ENCODE measurements at regions not wholly inside any gene's neighbourhood (a gene's known extent, or its start where the extent isn't known, plus 50 kb on each side); places are given as distances from the start of the nearest gene placed in this dataset.

GRCh38 chr5:154627698-154628678 is 127.2 kb upstream of the LARP1 start:
- no peak for FAIRE-seq
- no peak for DNase-seq (ENCODE audit: insufficient read length, low spot score)
- no peak for TF ChIP-seq POLR2AphosphoS5 (IDR thresholded peaks at IDR 0.05; ENCODE audit: low read depth, low read length)
- no peak for TF ChIP-seq POU2F2 (IDR thresholded peaks at IDR 0.05; ENCODE audit: low read depth, low read length)
- TF ChIP-seq TAF1 (IDR thresholded peaks at IDR 0.05; ENCODE audit: low read depth, low read length) = no peak
- no peak for TF ChIP-seq PAX5 (IDR thresholded peaks at IDR 0.05; ENCODE audit: insufficient read depth, low read length, severe bottlenecking)
- no peak for TF ChIP-seq SPI1 (IDR thresholded peaks at IDR 0.05; ENCODE audit: low read depth, low read length)
- no peak for TF ChIP-seq POLR2A (IDR thresholded peaks at IDR 0.05; ENCODE audit: low read depth, low read length)

- DNase-seq (ENCODE audit: insufficient read length, low spot score) (no peak), FAIRE-seq (no peak)
- TF ChIP-seq TAF1 (IDR thresholded peaks at IDR 0.05; ENCODE audit: low read depth, low read length) = no peak
- TF ChIP-seq PAX5 (IDR thresholded peaks at IDR 0.05; ENCODE audit: insufficient read depth, low read length, severe bottlenecking) = no peak
- TF ChIP-seq POLR2A (IDR thresholded peaks at IDR 0.05; ENCODE audit: low read depth, low read length) = no peak
- TF ChIP-seq POLR2AphosphoS5 (IDR thresholded peaks at IDR 0.05; ENCODE audit: low read depth, low read length) = no peak
- TF ChIP-seq SPI1 (IDR thresholded peaks at IDR 0.05; ENCODE audit: low read depth, low read length) = no peak
- no peak for TF ChIP-seq POU2F2 (IDR thresholded peaks at IDR 0.05; ENCODE audit: low read depth, low read length)
These were observed 128.2 kb upstream of the LARP1 start for GRCh38 chr5:154626876-154627557.

- DNase-seq (ENCODE audit: insufficient read length, low spot score) = no peak
- TF ChIP-seq TAF1 (IDR thresholded peaks at IDR 0.05; ENCODE audit: low read depth, low read length) (no peak), POU2F2 (IDR thresholded peaks at IDR 0.05; ENCODE audit: low read depth, low read length) (no peak), SPI1 (IDR thresholded peaks at IDR 0.05; ENCODE audit: low read depth, low read length) (no peak), PAX5 (IDR thresholded peaks at IDR 0.05; ENCODE audit: insufficient read depth, low read length, severe bottlenecking) (no peak), POLR2AphosphoS5 (IDR thresholded peaks at IDR 0.05; ENCODE audit: low read depth, low read length) (no peak), POLR2A (IDR thresholded peaks at IDR 0.05; ENCODE audit: low read depth, low read length) (no peak)
- FAIRE-seq = no peak
These were observed 130.1 kb upstream of the LARP1 start for GRCh38 chr5:154625031-154625430.

- FAIRE-seq = no peak
- DNase-seq (ENCODE audit: insufficient read length, low spot score) = no peak
- no peak for TF ChIP-seq SPI1 (IDR thresholded peaks at IDR 0.05; ENCODE audit: low read depth, low read length)
These were observed 130.8 kb upstream of the LARP1 start for GRCh38 chr5:154624341-154624740.

GRCh38 chr5:154620411-154620810 is 134.8 kb upstream of the LARP1 start:
- FAIRE-seq (no peak), DNase-seq (ENCODE audit: insufficient read length, low spot score) (no peak)
- TF ChIP-seq SPI1 (IDR thresholded peaks at IDR 0.05; ENCODE audit: low read depth, low read length) (no peak), POLR2A (IDR thresholded peaks at IDR 0.05; ENCODE audit: low read depth, low read length) (no peak)

- FAIRE-seq = no peak
- no peak for DNase-seq (ENCODE audit: insufficient read length, low spot score)
- no peak for TF ChIP-seq POU2F2 (IDR thresholded peaks at IDR 0.05; ENCODE audit: low read depth, low read length)
- TF ChIP-seq POLR2AphosphoS5 (IDR thresholded peaks at IDR 0.05; ENCODE audit: low read depth, low read length) = no peak
- TF ChIP-seq POLR2A (IDR thresholded peaks at IDR 0.05; ENCODE audit: low read depth, low read length) = no peak
- TF ChIP-seq PAX5 (IDR thresholded peaks at IDR 0.05; ENCODE audit: insufficient read depth, low read length, severe bottlenecking) = no peak
- no peak for TF ChIP-seq SPI1 (IDR thresholded peaks at IDR 0.05; ENCODE audit: low read depth, low read length)
- no peak for TF ChIP-seq TAF1 (IDR thresholded peaks at IDR 0.05; ENCODE audit: low read depth, low read length)
These were observed 136.5 kb upstream of the LARP1 start for GRCh38 chr5:154618696-154619095.

GRCh38 chr5:154614595-154614994 is 136.6 kb upstream of the HAND1 start:
- TF ChIP-seq PAX5 (IDR thresholded peaks at IDR 0.05; ENCODE audit: insufficient read depth, low read length, severe bottlenecking) = no peak
- no peak for TF ChIP-seq POLR2A (IDR thresholded peaks at IDR 0.05; ENCODE audit: low read depth, low read length)
- no peak for TF ChIP-seq SPI1 (IDR thresholded peaks at IDR 0.05; ENCODE audit: low read depth, low read length)
- TF ChIP-seq POU2F2 (IDR thresholded peaks at IDR 0.05; ENCODE audit: low read depth, low read length) = no peak
- TF ChIP-seq POLR2AphosphoS5 (IDR thresholded peaks at IDR 0.05; ENCODE audit: low read depth, low read length) = no peak
- DNase-seq (ENCODE audit: insufficient read length, low spot score) (no peak), FAIRE-seq (no peak)

GRCh38 chr5:154614125-154614524 is 136.1 kb upstream of the HAND1 start:
- DNase-seq (ENCODE audit: insufficient read length, low spot score) (no peak), FAIRE-seq (no peak)
- TF ChIP-seq SPI1 (IDR thresholded peaks at IDR 0.05; ENCODE audit: low read depth, low read length) (no peak), POLR2A (IDR thresholded peaks at IDR 0.05; ENCODE audit: low read depth, low read length) (no peak), POLR2AphosphoS5 (IDR thresholded peaks at IDR 0.05; ENCODE audit: low read depth, low read length) (no peak), PAX5 (IDR thresholded peaks at IDR 0.05; ENCODE audit: insufficient read depth, low read length, severe bottlenecking) (no peak), POU2F2 (IDR thresholded peaks at IDR 0.05; ENCODE audit: low read depth, low read length) (no peak), TAF1 (IDR thresholded peaks at IDR 0.05; ENCODE audit: low read depth, low read length) (no peak)

GRCh38 chr5:154612666-154613065 is 134.6 kb upstream of the HAND1 start:
- TF ChIP-seq SPI1 (IDR thresholded peaks at IDR 0.05; ENCODE audit: low read depth, low read length) = no peak
- TF ChIP-seq PAX5 (IDR thresholded peaks at IDR 0.05; ENCODE audit: insufficient read depth, low read length, severe bottlenecking) = no peak
- no peak for TF ChIP-seq POLR2AphosphoS5 (IDR thresholded peaks at IDR 0.05; ENCODE audit: low read depth, low read length)
- TF ChIP-seq POU2F2 (IDR thresholded peaks at IDR 0.05; ENCODE audit: low read depth, low read length) = no peak
- TF ChIP-seq POLR2A (IDR thresholded peaks at IDR 0.05; ENCODE audit: low read depth, low read length) = no peak
- no peak for TF ChIP-seq TAF1 (IDR thresholded peaks at IDR 0.05; ENCODE audit: low read depth, low read length)
- no peak for FAIRE-seq
- DNase-seq (ENCODE audit: insufficient read length, low spot score) = no peak
